ENCODE measurements at regions not wholly inside any gene's neighbourhood (a gene's known extent, or its start where the extent isn't known, plus 50 kb on each side); places are given as distances from the start of the nearest gene placed in this dataset.

DNA sequence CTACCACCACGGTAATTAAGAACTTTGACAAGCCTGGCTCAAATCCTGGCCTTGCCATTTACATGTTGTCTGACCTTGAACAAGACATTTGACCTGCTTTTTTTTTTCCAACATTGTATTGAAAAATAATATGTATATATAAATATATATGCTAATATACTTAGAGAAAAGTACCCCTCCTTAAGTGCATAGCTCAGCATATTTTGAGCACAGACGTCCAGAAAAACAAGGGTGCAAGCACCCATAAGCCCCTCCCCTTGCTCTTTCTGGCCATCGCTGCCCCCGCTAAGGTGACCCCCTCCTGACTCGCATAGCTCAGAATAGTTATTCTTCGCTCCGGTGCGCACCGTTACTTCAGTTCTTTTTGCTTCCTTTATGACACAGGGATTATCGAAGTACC lies 742.0 kb upstream of the FRG1 start:
- TF ChIP-seq EZH2phosphoT487 (IDR thresholded peaks at IDR 0.05; ENCODE audit: low read length), result no peak
- Histone ChIP-seq H3K9me2 (replicated peaks; ENCODE audit: insufficient read depth, low read length) (no peaks in the 10 kb centered on the region), H3K4me3 (ENCODE audit: low read length) (no peak overlapping the region), H3K9me3 (replicated peaks; ENCODE audit: insufficient read depth, low read length) (no peaks in the 10 kb centered on the region), H3K4me1 (ENCODE audit: low read length) (no peaks in the 10 kb centered on the region), H4K20me1 (ENCODE audit: insufficient read depth, low read length) (no peaks in the 10 kb centered on the region), H3K36me3 (replicated peaks; ENCODE audit: insufficient read depth, low read length) (no peaks in the 10 kb centered on the region), H3K4me2 (ENCODE audit: low read depth, low read length) (no peak overlapping the region), H3F3A (ENCODE audit: insufficient read depth, low read length) (no peaks in the 10 kb centered on the region), H3K27ac (ENCODE audit: low read length) (no peak overlapping the region), H3K79me2 (ENCODE audit: low read length) (no peaks in the 10 kb centered on the region), H2AFZ (ENCODE audit: low read length) (no peak overlapping the region), H3K9ac (ENCODE audit: low read length) (no peak overlapping the region), H3K27me3 (replicated peaks; ENCODE audit: insufficient read depth, low read length) (no peaks in the 10 kb centered on the region)
- no peak for DNase-seq

DNA sequence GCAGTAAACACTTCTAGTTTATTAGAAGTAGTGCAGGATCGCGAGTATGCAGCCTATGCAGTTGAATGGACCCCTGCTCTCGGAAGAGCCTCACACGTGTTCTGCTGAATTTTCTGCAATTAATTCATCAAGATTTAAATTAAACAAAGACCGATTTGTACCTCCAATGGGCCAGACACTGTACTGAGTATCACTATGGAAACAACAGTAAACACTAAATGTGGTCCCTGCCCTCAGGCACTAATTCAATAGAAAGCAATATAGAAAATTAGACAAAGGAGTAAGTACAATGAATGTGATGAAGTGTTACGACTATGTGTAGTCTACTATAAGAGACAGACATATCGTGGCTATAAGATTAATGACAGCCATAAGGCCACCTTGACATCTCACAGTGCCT lies 740.3 kb upstream of the FRG1 start:
- H3K4me3 ChIP-seq (ENCODE audit: low read length), result no peak overlapping the region
- no peaks in the 10 kb centered on the region for H3F3A ChIP-seq (ENCODE audit: insufficient read depth, low read length)
- TF ChIP-seq EZH2phosphoT487 (IDR thresholded peaks at IDR 0.05; ENCODE audit: low read length) (no peak), EZH2 (optimal IDR thresholded peaks at IDR 0.05; ENCODE audit: low read depth, low read length) (no peak)
- TF ChIP-seq, protein P1, sequence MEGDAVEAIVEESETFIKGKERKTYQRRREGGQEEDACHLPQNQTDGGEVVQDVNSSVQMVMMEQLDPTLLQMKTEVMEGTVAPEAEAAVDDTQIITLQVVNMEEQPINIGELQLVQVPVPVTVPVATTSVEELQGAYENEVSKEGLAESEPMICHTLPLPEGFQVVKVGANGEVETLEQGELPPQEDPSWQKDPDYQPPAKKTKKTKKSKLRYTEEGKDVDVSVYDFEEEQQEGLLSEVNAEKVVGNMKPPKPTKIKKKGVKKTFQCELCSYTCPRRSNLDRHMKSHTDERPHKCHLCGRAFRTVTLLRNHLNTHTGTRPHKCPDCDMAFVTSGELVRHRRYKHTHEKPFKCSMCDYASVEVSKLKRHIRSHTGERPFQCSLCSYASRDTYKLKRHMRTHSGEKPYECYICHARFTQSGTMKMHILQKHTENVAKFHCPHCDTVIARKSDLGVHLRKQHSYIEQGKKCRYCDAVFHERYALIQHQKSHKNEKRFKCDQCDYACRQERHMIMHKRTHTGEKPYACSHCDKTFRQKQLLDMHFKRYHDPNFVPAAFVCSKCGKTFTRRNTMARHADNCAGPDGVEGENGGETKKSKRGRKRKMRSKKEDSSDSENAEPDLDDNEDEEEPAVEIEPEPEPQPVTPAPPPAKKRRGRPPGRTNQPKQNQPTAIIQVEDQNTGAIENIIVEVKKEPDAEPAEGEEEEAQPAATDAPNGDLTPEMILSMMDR (IDR thresholded peaks at IDR 0.05; ENCODE audit: low read length), result no peak
- H3K27me3 ChIP-seq (replicated peaks; ENCODE audit: insufficient read depth, low read length), result no peaks in the 10 kb centered on the region
- H3K27ac ChIP-seq (ENCODE audit: low read length), result no peak overlapping the region
- H3K9me3 ChIP-seq (replicated peaks; ENCODE audit: insufficient read depth, low read length), result no peaks in the 10 kb centered on the region
- no peak overlapping the region for H2AFZ ChIP-seq (ENCODE audit: low read length)
- no peak overlapping the region for H3K4me2 ChIP-seq (ENCODE audit: low read depth, low read length)
- H3K9ac ChIP-seq (ENCODE audit: low read length), result no peak overlapping the region
- H3K9me2 ChIP-seq (replicated peaks; ENCODE audit: insufficient read depth, low read length), result no peaks in the 10 kb centered on the region
- no peaks in the 10 kb centered on the region for H3K36me3 ChIP-seq (replicated peaks; ENCODE audit: insufficient read depth, low read length)
- DNase-seq, result no peak
- no peaks in the 10 kb centered on the region for H3K79me2 ChIP-seq (ENCODE audit: low read length)
- no peaks in the 10 kb centered on the region for H4K20me1 ChIP-seq (ENCODE audit: insufficient read depth, low read length)
- H3K4me1 ChIP-seq (ENCODE audit: low read length), result no peaks in the 10 kb centered on the region

DNA sequence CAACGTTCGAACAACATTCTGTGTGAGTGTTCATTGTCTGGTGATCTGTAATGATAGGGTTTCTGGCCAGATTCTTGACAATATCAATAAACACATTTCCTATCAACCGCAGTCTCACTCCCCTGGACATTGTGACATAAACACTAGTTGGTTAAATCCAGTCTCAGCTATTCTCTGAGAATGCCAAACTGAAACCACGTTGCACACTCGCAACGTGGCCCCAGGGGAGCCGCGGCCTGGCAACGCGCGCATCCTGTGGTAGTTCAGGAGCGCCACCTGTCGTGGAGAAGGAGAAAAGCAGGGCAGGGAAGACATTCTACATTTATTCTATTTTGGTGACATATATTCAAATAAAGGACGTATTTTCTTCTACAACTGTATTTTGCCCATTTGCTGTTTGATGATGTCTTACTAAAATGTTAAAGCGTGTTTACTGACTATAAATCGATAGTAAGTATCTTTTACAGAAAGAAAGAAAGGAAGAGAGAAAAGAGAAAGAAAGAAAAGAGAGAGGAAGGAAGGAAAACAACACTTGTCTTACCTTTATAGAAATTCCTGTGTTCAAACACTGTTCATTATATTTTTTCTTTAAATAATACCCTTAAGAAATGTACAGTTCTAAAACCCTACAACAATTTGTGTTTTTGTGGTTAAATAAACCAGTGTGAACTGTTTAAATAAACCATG lies 738.3 kb upstream of the FRG1 start:
- peak overlapping the region; percentile 2; the same call in 1 of the 2 replicates for H3K9ac ChIP-seq (ENCODE audit: low read length)
- DNase-seq, result peak; percentile 80
- no peak overlapping the region for H3K27ac ChIP-seq (ENCODE audit: low read length)
- H3K9me2 ChIP-seq (replicated peaks; ENCODE audit: insufficient read depth, low read length), result no peaks in the 10 kb centered on the region
- H3K4me2 ChIP-seq (ENCODE audit: low read depth, low read length), result peak overlapping the region; percentile 53
- no peaks in the 10 kb centered on the region for H3K79me2 ChIP-seq (ENCODE audit: low read length)
- peak overlapping the region; percentile 35 for H2AFZ ChIP-seq (ENCODE audit: low read length)
- H3F3A ChIP-seq (ENCODE audit: insufficient read depth, low read length), result no peaks in the 10 kb centered on the region
- H4K20me1 ChIP-seq (ENCODE audit: insufficient read depth, low read length), result no peaks in the 10 kb centered on the region
- H3K36me3 ChIP-seq (replicated peaks; ENCODE audit: insufficient read depth, low read length), result no peaks in the 10 kb centered on the region
- H3K4me3 ChIP-seq (ENCODE audit: low read length), result peak overlapping the region; percentile 34; the same call in 1 of the 2 replicates
- no peaks in the 10 kb centered on the region for H3K27me3 ChIP-seq (replicated peaks; ENCODE audit: insufficient read depth, low read length)
- no peak for TF ChIP-seq EZH2 (optimal IDR thresholded peaks at IDR 0.05; ENCODE audit: low read depth, low read length)
- TF ChIP-seq, protein P1 (IDR thresholded peaks at IDR 0.05; ENCODE audit: low read length), result peak; percentile 97
- no peaks in the 10 kb centered on the region for H3K9me3 ChIP-seq (replicated peaks; ENCODE audit: insufficient read depth, low read length)
- H3K4me1 ChIP-seq (ENCODE audit: low read length), result no peaks in the 10 kb centered on the region

DNA sequence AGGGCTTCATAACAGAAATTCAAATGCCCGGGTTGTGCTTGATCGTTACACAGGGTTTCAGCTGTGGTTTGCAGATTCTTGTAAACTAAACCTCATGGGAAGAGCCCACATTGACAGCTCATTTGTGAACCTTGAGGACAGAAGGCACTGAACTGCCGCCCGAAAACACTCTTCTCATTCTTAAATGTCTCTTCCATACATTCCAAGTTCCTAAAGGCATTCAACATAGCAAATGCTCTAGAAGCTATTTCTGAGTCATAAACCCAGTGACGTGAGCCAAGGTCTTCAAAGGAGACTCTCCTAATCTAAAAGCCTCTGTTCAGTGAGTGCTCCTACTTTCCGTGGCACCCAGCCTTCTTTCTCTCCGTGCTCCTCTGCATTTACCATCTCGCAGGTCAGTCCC lies 737.8 kb upstream of the FRG1 start:
- H2AFZ ChIP-seq (ENCODE audit: low read length), result peak overlapping the region; percentile 35

More for the DNA sequence above, 737.8 kb upstream of the FRG1 start:
- H3K4me1 ChIP-seq (ENCODE audit: low read length), result no peaks in the 10 kb centered on the region
- H3K9me2 ChIP-seq (replicated peaks; ENCODE audit: insufficient read depth, low read length), result no peaks in the 10 kb centered on the region
- no peaks in the 10 kb centered on the region for H3K9me3 ChIP-seq (replicated peaks; ENCODE audit: insufficient read depth, low read length)
- H3K36me3 ChIP-seq (replicated peaks; ENCODE audit: insufficient read depth, low read length), result no peaks in the 10 kb centered on the region
- no peaks in the 10 kb centered on the region for H3F3A ChIP-seq (ENCODE audit: insufficient read depth, low read length)
- peak overlapping the region; percentile 53 for H3K4me2 ChIP-seq (ENCODE audit: low read depth, low read length)
- H3K9ac ChIP-seq (ENCODE audit: low read length), result peak overlapping the region; percentile 2; the same call in 1 of the 2 replicates
- no peak overlapping the region for H3K27ac ChIP-seq (ENCODE audit: low read length)
- DNase-seq, result no peak
- no peaks in the 10 kb centered on the region for H4K20me1 ChIP-seq (ENCODE audit: insufficient read depth, low read length)
- TF ChIP-seq EZH2phosphoT487 (IDR thresholded peaks at IDR 0.05; ENCODE audit: low read length) (no peak), EZH2 (optimal IDR thresholded peaks at IDR 0.05; ENCODE audit: low read depth, low read length) (no peak)
- TF ChIP-seq, protein P1 (IDR thresholded peaks at IDR 0.05; ENCODE audit: low read length), result no peak
- no peaks in the 10 kb centered on the region for H3K79me2 ChIP-seq (ENCODE audit: low read length)
- no peaks in the 10 kb centered on the region for H3K27me3 ChIP-seq (replicated peaks; ENCODE audit: insufficient read depth, low read length)
- peak overlapping the region; percentile 34; the same call in 1 of the 2 replicates for H3K4me3 ChIP-seq (ENCODE audit: low read length)
